Neuronal stem cell (in vitro differentiated cells): ENCODE measurements at regions not wholly inside any gene's neighbourhood (a gene's known extent, or its start where the extent isn't known, plus 50 kb on each side); places are given as distances from the start of the nearest gene placed in this dataset.

Source experiments
- DNase-seq: peaks from one replicate; pipeline ENCODE4 v3.0.0-alpha.2; 2013; ENCODE audit warnings: low spot score
- H2AFZ ChIP-seq: one replicate; pipeline ENCODE4 v1.6.1; 2013; ENCODE audit warnings: mild to moderate bottlenecking, low read length, inconsistent platforms
- H2AK5ac ChIP-seq: 2 replicates; pipeline ENCODE4 v1.6.1; 2013; ENCODE audit warnings: low read depth, mild to moderate bottlenecking, inconsistent platforms, low read length, moderate library complexity, mixed read lengths
- H2BK120ac ChIP-seq: 2 replicates; pipeline ENCODE4 v1.6.1; 2013; ENCODE audit warnings: low read depth, mild to moderate bottlenecking, inconsistent platforms, low read length, moderate library complexity, mixed read lengths
- H2BK12ac ChIP-seq: one replicate; pipeline ENCODE4 v1.6.1; 2013; ENCODE audit warnings: low read length, inconsistent platforms
- H2BK15ac ChIP-seq: 2 replicates; pipeline ENCODE4 v1.6.1; 2013; ENCODE audit warnings: mild to moderate bottlenecking, low read length, inconsistent platforms, mixed read lengths
- H2BK5ac ChIP-seq: one replicate; pipeline ENCODE4 v1.6.1; 2013; ENCODE audit warnings: inconsistent platforms, mild to moderate bottlenecking, low read length, moderate library complexity
- H3K14ac ChIP-seq: one replicate; pipeline ENCODE4 v1.6.1; 2013; ENCODE audit warnings: low read length, inconsistent platforms
- H3K18ac ChIP-seq: 2 replicates; pipeline ENCODE4 v1.6.1; 2013; ENCODE audit warnings: low read length, inconsistent platforms
- H3K23ac ChIP-seq: 2 replicates; pipeline ENCODE4 v1.6.1; 2013; ENCODE audit warnings: low read depth, mild to moderate bottlenecking, mixed read lengths, low read length, inconsistent platforms; ENCODE audit not compliant: poor library complexity
- H3K27ac ChIP-seq: replicated peaks from 3 replicates; pipeline ENCODE4 v1.5.1; 2013; ENCODE audit warnings: low read length, inconsistent platforms
- H3K27me3 ChIP-seq, 3 experiments: 2 replicates each; pipeline ENCODE4 v1.6.1; 2013; ENCODE audit warnings: low read length in 3 of 3, mild to moderate bottlenecking in 2 of 3, inconsistent platforms in 1 of 3, low read depth in 1 of 3, mixed read lengths in 1 of 3, moderate library complexity in 1 of 3; ENCODE audit not compliant: control insufficient read depth in 3 of 3, insufficient read depth in 3 of 3
- H3K36me3 ChIP-seq, 2 donors: replicated peaks in 1 of 2; 2 replicates each; pipeline ENCODE4 v1.6.1; 2013; ENCODE audit warnings: low read length in 2 of 2; ENCODE audit not compliant: control insufficient read depth in 2 of 2, insufficient read depth in 2 of 2
- H3K4ac ChIP-seq: 2 replicates; pipeline ENCODE4 v1.6.1; 2013; ENCODE audit warnings: inconsistent platforms, mild to moderate bottlenecking, low read length, moderate library complexity
- H3K4me1 ChIP-seq, 2 donors: 1 replicate in 1 of 2; 2 replicates in 1 of 2; pipeline ENCODE4 v1.6.1; 2013; ENCODE audit warnings: low read length in 2 of 2, low read depth in 1 of 2; ENCODE audit not compliant: control insufficient read depth in 2 of 2, insufficient read depth in 1 of 2
- H3K4me2 ChIP-seq: one replicate; pipeline ENCODE4 v1.6.1; 2013; ENCODE audit warnings: mild to moderate bottlenecking, low read length, inconsistent platforms; ENCODE audit not compliant: insufficient read depth, poor library complexity, severe bottlenecking
- H3K4me3 ChIP-seq, 2 donors: 2 replicates each; pipeline ENCODE4 v1.5.1; 2013; ENCODE audit warnings: low read length in 2 of 2, mild to moderate bottlenecking in 2 of 2, inconsistent platforms in 1 of 2, moderate library complexity in 1 of 2
- H3K79me1 ChIP-seq: one replicate; pipeline ENCODE4 v1.6.1; 2013; ENCODE audit warnings: low read depth, mild to moderate bottlenecking, inconsistent platforms, low read length, moderate library complexity
- H3K9ac ChIP-seq: one replicate; pipeline ENCODE4 v1.6.1; 2013; ENCODE audit warnings: mild to moderate bottlenecking, low read depth, low read length, inconsistent platforms; ENCODE audit not compliant: poor library complexity
- H3K9me3 ChIP-seq, 2 donors: replicated peaks in 1 of 2; 2 replicates each; pipeline versions ENCODE3 to v1.6.1; 2013; ENCODE audit warnings: low read length in 2 of 2, mild to moderate bottlenecking in 2 of 2, inconsistent platforms in 1 of 2, low read depth in 1 of 2, mixed read lengths in 1 of 2, moderate library complexity in 1 of 2; ENCODE audit not compliant: control insufficient read depth in 2 of 2, insufficient read depth in 1 of 2
- H4K8ac ChIP-seq: one replicate; pipeline ENCODE4 v1.6.1; 2013; ENCODE audit warnings: low read depth, mild to moderate bottlenecking, inconsistent platforms, low read length, moderate library complexity
- H4K91ac ChIP-seq: one replicate; pipeline ENCODE4 v1.6.1; 2013; ENCODE audit warnings: low read length, low read depth, mild to moderate bottlenecking, inconsistent platforms; ENCODE audit not compliant: poor library complexity
- WGBS, 2 donors: extraction: QIAGEN DNeasy Blood & Tissue Kit; methylation state at CpG; one replicate each; pipeline ENCODE4 v1.1.7; 2013; ENCODE audit warnings: missing lambda C conversion rate in 2 of 2, mixed read lengths in 1 of 2; ENCODE audit not compliant: insufficient read length in 2 of 2, insufficient replicate concordance in 1 of 2; ENCODE audit errors: extremely low coverage in 2 of 2; 5-methylcytosine and 5-hydroxymethylcytosine counted together

- Histone ChIP-seq H2BK12ac (no peak overlapping the region), H4K91ac (no peak overlapping the region), H2AFZ (no peak overlapping the region), H3K4ac (no peak overlapping the region), H3K79me1 (no peaks in the 10 kb centered on the region), H4K8ac (no peak overlapping the region), H2BK15ac (no peak overlapping the region), H2BK120ac (no peak overlapping the region), H3K14ac (no peak overlapping the region), H3K36me3 (no peaks in the 10 kb centered on the region), H2AK5ac (no peak overlapping the region), H3K23ac (no peak overlapping the region), H3K4me2 (no peak overlapping the region), H3K18ac (no peak overlapping the region), H3K9me3 (no peaks in the 10 kb centered on the region), H3K4me1 (no peaks in the 10 kb centered on the region), H3K4me3 (no peak overlapping the region), H3K9ac (no peak overlapping the region), H3K27ac (no peak overlapping the region), H3K27me3 (no peaks in the 10 kb centered on the region), H2BK5ac (no peak overlapping the region)
- DNase-seq = no peak
- no CpG with 5 or more reads among the region's 4 CpGs for WGBS, 2 donors
Observed at GRCh38 chr21:23982546-23982945, 1624.7 kb downstream of the MRPL39 start.

DNA sequence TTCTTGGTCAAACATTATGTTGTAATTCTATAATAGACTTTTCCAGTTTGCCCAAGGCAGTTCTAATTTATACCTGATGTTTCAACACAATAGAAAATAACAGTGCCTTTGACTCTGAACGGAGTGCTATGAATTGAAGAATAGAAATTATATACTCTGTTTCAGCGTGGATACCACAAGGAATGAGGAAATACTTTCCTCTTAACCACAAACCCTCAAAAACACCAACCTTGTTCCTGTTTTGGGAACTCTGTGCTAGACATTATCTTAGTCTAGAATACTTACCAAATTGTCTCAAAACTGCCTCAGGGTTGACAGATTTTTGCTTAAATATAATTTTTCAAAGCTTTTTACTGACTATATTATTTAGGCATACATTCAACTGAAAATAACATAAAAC lies 1629.3 kb downstream of the MRPL39 start:
- H2BK12ac ChIP-seq = no peak overlapping the region
- no peak overlapping the region for H3K18ac ChIP-seq
- H3K23ac ChIP-seq = no peak overlapping the region
- H2AFZ ChIP-seq = no peak overlapping the region
- no peak overlapping the region for H2BK120ac ChIP-seq
- H4K91ac ChIP-seq = no peak overlapping the region
- H3K4me2 ChIP-seq = no peak overlapping the region
- no peak for DNase-seq
- H2BK15ac ChIP-seq = no peak overlapping the region
- no peak overlapping the region for H2AK5ac ChIP-seq
- H2BK5ac ChIP-seq = no peak overlapping the region
- no peak overlapping the region for H4K8ac ChIP-seq
- no peak overlapping the region for H3K4ac ChIP-seq
- no CpG with 5 or more reads among the region's 2 CpGs for WGBS, 2 donors
- H3K14ac ChIP-seq = no peak overlapping the region
- no peaks in the 10 kb centered on the region for H3K79me1 ChIP-seq
- H3K4me3 ChIP-seq = no peak overlapping the region
- H3K27ac ChIP-seq = no peak overlapping the region
- no peak overlapping the region for H3K9ac ChIP-seq
- no peaks in the 10 kb centered on the region for H3K4me1 ChIP-seq
- no peaks in the 10 kb centered on the region for H3K27me3 ChIP-seq
- H3K36me3 ChIP-seq = no peaks in the 10 kb centered on the region
- H3K9me3 ChIP-seq = no peaks in the 10 kb centered on the region

DNA sequence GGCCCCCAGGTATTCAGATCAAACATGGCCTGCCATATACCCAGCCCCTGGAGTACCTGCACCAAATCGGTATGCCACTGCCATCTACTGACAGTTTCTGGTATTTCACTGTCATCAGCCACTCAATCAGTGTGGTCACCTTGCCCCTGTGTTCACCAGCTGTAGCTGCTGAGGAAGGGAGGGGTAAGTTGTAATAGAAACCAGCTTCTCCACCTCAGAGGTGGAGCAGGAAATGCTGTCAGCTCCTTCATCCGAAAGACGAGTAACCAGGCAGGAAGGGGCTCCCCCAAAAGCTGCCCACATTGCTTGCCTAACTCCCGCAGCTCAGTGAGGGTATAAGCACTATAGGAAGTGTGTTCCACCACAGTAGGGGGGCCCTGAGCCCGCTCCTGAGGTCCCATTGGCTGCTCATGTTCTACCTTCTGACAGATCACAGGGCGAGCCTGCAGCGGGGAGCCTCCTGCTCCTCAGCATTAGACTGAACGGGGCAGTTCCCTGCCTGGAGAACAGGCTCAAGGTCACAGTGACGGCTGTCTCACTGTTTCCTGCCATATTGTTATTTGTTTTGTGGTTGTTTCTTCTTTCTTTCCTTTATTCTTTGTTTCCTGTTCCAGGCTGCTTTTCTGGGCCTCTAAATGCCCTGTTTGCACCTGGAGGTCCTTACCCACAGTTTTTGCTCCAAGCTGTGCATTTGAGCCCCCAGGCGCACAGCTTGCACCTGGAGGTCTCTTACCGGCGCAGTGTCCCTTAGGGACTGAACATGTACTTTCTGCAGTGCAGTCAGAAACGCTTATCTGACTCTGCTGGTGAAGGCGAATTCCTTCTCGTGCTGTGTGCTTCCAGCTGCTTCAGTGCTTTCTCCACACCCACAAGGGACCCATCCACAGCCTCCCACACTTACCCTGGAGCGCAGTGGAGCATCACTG lies 1638.3 kb downstream of the MRPL39 start:
- Histone ChIP-seq H2BK120ac (no peak overlapping the region), H3K4me2 (no peak overlapping the region), H3K4me1 (no peaks in the 10 kb centered on the region), H3K14ac (no peak overlapping the region), H2BK12ac (no peak overlapping the region), H3K36me3 (no peaks in the 10 kb centered on the region), H3K27ac (no peak overlapping the region), H3K79me1 (no peaks in the 10 kb centered on the region), H4K8ac (no peak overlapping the region), H2BK5ac (no peak overlapping the region), H3K9me3 (no peaks in the 10 kb centered on the region), H3K9ac (no peak overlapping the region), H3K27me3 (no peaks in the 10 kb centered on the region), H2AK5ac (no peak overlapping the region), H3K4me3 (no peak overlapping the region), H3K4ac (no peak overlapping the region), H2AFZ (no peak overlapping the region), H2BK15ac (no peak overlapping the region), H4K91ac (no peak overlapping the region), H3K18ac (peak overlapping the region; percentile 6), H3K23ac (no peak overlapping the region)
- peak; percentile 62 for DNase-seq
- WGBS, 2 donors = no CpG with 5 or more reads among the region's 16 CpGs

DNA sequence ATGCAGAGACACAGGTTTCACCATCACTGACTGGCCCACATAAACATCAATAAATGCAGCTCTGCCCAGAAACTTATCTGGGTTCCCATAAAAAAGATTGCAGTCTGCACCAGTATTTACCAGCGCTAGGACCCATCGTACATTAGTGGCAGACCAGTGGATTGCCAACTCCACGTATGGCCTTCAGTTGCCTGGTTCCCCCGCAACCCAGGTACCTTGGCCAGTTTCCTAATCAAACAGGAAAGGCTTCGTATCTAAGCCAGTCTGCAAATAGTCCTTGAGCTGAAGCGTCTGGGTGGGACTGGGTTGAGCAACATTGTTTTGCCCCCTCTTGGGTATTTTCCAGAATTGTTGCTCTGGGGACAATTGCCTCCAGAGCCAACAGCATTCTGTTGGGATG lies 1639.3 kb downstream of the MRPL39 start:
- Histone ChIP-seq H2BK12ac (no peak overlapping the region), H3K14ac (no peak overlapping the region), H3K9me3 (no peaks in the 10 kb centered on the region), H3K4me2 (no peak overlapping the region), H3K36me3 (no peaks in the 10 kb centered on the region), H2AFZ (no peak overlapping the region), H4K8ac (no peak overlapping the region), H3K4ac (no peak overlapping the region), H4K91ac (no peak overlapping the region), H2BK120ac (no peak overlapping the region), H2BK5ac (no peak overlapping the region), H3K4me3 (no peak overlapping the region), H3K18ac (no peak overlapping the region), H2BK15ac (no peak overlapping the region), H3K9ac (no peak overlapping the region), H3K27ac (no peak overlapping the region), H3K79me1 (no peaks in the 10 kb centered on the region), H2AK5ac (no peak overlapping the region), H3K4me1 (peaks cover 0 to 2% of the 10 kb centered on the region in 2 donors), H3K23ac (no peak overlapping the region), H3K27me3 (no peaks in the 10 kb centered on the region)
- DNase-seq = no peak
- WGBS, 2 donors = no CpG with 5 or more reads among the region's 6 CpGs
